ENCODE measurements at regions not wholly inside any gene's neighbourhood (a gene's known extent, or its start where the extent isn't known, plus 50 kb on each side); places are given as distances from the start of the nearest gene placed in this dataset.

DNA sequence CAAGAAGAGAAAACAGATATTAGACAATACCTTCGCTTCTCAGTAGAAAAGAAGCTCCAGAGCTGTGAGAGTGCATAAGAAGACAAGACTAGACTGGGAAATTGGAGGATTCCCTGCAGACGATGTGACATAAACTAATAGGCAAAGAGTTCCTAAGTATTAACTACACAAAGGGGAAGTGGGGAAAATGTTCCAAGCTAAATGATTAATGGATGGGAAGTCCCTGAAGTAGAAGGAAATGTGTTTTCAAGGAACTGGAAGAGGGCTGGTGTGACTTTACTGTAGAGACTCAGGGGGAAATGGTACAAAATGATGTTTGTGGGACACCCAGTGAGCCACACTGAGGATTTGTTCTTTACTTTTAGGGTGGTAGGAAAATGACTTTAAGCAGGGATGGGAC, 69.7 kb upstream of the DCLK2 start:
- TF ChIP-seq SUZ12 (IDR thresholded peaks at IDR 0.05; ENCODE audit: extremely low read depth, insufficient read depth, insufficient read length), result no peak
- TF ChIP-seq YY1 (IDR thresholded peaks at IDR 0.05; ENCODE audit: insufficient read depth, insufficient read length), result no peak
- TF ChIP-seq ZNF274 (IDR thresholded peaks at IDR 0.05; ENCODE audit: low read depth, low read length), result no peak
